ENCODE measurements at regions not wholly inside any gene's neighbourhood (a gene's known extent, or its start where the extent isn't known, plus 50 kb on each side); places are given as distances from the start of the nearest gene placed in this dataset.
"Not testable (repeated sequence)": the region's sequence is repeated elsewhere in the genome, so short reads cannot be mapped to it uniquely, and the experiment has no call there.

- Histone ChIP-seq H3K4me3 (ENCODE audit: low read length in 3 of 3) (no peak overlapping the region), H3K4me1 (ENCODE audit: control insufficient read depth in 2 of 3, insufficient read depth in 2 of 3, low read depth in 1 of 3, low read length in 3 of 3) (no peaks in the 10 kb centered on the region), H3K36me3 (ENCODE audit: control insufficient read depth in 2 of 3, insufficient read depth in 3 of 3, low read length in 3 of 3) (no peaks in the 10 kb centered on the region), H3K27me3 (ENCODE audit: control insufficient read depth, insufficient read depth, low read length) (no peaks in the 10 kb centered on the region), H3K9me3 (ENCODE audit: control insufficient read depth in 2 of 3, insufficient read depth in 1 of 3, low read length in 3 of 3) (no peaks in the 10 kb centered on the region), H3K27ac (ENCODE audit: low read depth in 2 of 2, low read length in 2 of 2) (no peak overlapping the region), H3K9ac (ENCODE audit: low read length in 3 of 3) (no peak overlapping the region)
- DNase-seq (peak in 3 of 5 donors; percentile 26 to 34 (median 29)), FAIRE-seq (no peak)
- intact Hi-C loops (cut with DNase I) = no loop called here
- TF ChIP-seq CTCF (IDR thresholded peaks at IDR 0.05; ENCODE audit: borderline replicate concordance, extremely low read depth, insufficient read depth) = no peak
Measured at GRCh38 chr20:60104993-60105803, 147.0 kb downstream of the CDH26 start.

GRCh38 chr20:60106186-60106585 is 148.0 kb downstream of the CDH26 start:
- DNase-seq; H3K9me3 ChIP-seq (ENCODE audit: control insufficient read depth in 2 of 3, insufficient read depth in 1 of 3, low read length in 3 of 3); H3K27me3 ChIP-seq (ENCODE audit: control insufficient read depth, insufficient read depth, low read length); H3K36me3 ChIP-seq (ENCODE audit: control insufficient read depth in 2 of 3, insufficient read depth in 3 of 3, low read length in 3 of 3); H3K4me1 ChIP-seq (ENCODE audit: control insufficient read depth in 2 of 3, insufficient read depth in 2 of 3, low read depth in 1 of 3, low read length in 3 of 3); FAIRE-seq; H3K27ac ChIP-seq (ENCODE audit: low read depth in 2 of 2, low read length in 2 of 2); H3K4me3 ChIP-seq (ENCODE audit: low read length in 3 of 3); intact Hi-C loops (cut with DNase I); H3K9ac ChIP-seq (ENCODE audit: low read length in 3 of 3): not testable (repeated sequence)

GRCh38 chr20:60107621-60108390 is 149.6 kb downstream of the CDH26 start:
- Histone ChIP-seq H3K9me3 (ENCODE audit: control insufficient read depth in 2 of 3, insufficient read depth in 1 of 3, low read length in 3 of 3) (no peaks in the 10 kb centered on the region), H3K27me3 (ENCODE audit: control insufficient read depth, insufficient read depth, low read length) (no peaks in the 10 kb centered on the region), H3K9ac (ENCODE audit: low read length in 3 of 3) (no peak overlapping the region), H3K27ac (ENCODE audit: low read depth in 2 of 2, low read length in 2 of 2) (no peak overlapping the region), H3K36me3 (ENCODE audit: control insufficient read depth in 2 of 3, insufficient read depth in 3 of 3, low read length in 3 of 3) (no peaks in the 10 kb centered on the region), H3K4me3 (ENCODE audit: low read length in 3 of 3) (no peak overlapping the region), H3K4me1 (ENCODE audit: control insufficient read depth in 2 of 3, insufficient read depth in 2 of 3, low read depth in 1 of 3, low read length in 3 of 3) (no peaks in the 10 kb centered on the region)
- FAIRE-seq (no peak), DNase-seq (no peak)
- no peak for TF ChIP-seq CTCF (IDR thresholded peaks at IDR 0.05; ENCODE audit: borderline replicate concordance, extremely low read depth, insufficient read depth)
- intact Hi-C loops (cut with DNase I) = no loop called here

- FAIRE-seq = no peak
- no peak overlapping the region for H3K27ac ChIP-seq (ENCODE audit: low read depth in 2 of 2, low read length in 2 of 2)
- intact Hi-C loops (cut with DNase I) = no loop called here
Measured at GRCh38 chr20:60108397-60108796, 150.2 kb downstream of the CDH26 start.

More at GRCh38 chr20:60108397-60108796, 150.2 kb downstream of the CDH26 start:
- Histone ChIP-seq H3K27me3 (ENCODE audit: control insufficient read depth, insufficient read depth, low read length) (no peaks in the 10 kb centered on the region), H3K9ac (ENCODE audit: low read length in 3 of 3) (no peak overlapping the region), H3K4me3 (ENCODE audit: low read length in 3 of 3) (no peak overlapping the region), H3K9me3 (ENCODE audit: control insufficient read depth in 2 of 3, insufficient read depth in 1 of 3, low read length in 3 of 3) (no peaks in the 10 kb centered on the region), H3K36me3 (ENCODE audit: control insufficient read depth in 2 of 3, insufficient read depth in 3 of 3, low read length in 3 of 3) (no peaks in the 10 kb centered on the region), H3K4me1 (ENCODE audit: control insufficient read depth in 2 of 3, insufficient read depth in 2 of 3, low read depth in 1 of 3, low read length in 3 of 3) (no peaks in the 10 kb centered on the region)
- DNase-seq = no peak
- no peak for TF ChIP-seq CTCF (IDR thresholded peaks at IDR 0.05; ENCODE audit: borderline replicate concordance, extremely low read depth, insufficient read depth)

Measured in kidney (tissue), 13 donors.